Caco-2 (cell line): ENCODE measurements at regions not wholly inside any gene's neighbourhood (a gene's known extent, or its start where the extent isn't known, plus 50 kb on each side); places are given as distances from the start of the nearest gene placed in this dataset.

Experiments
- BruUV-seq: library from RNA; stranded (reverse); fragments of 400-500 nt; replicated peaks from 2 replicates; lab custom pipeline; 2021; lab: Mats Ljungman, UMichigan
- CTCF ChIA-PET: fragments of 300-600 bp; sonication (Branson Sonifier 250); formaldehyde crosslinking; loops from one replicate; lab custom pipeline; 2022; ENCODE audit warnings: antibody characterized with exemption; lab: Charles Lee
- POLR2A ChIA-PET: fragments of 300-600 bp; sonication (Branson Sonifier 250); formaldehyde crosslinking; loops from one replicate; lab custom pipeline; 2022; ENCODE audit warnings: antibody characterized with exemption; lab: Charles Lee
- DNase-seq, 2 experiments: peaks; one replicate each; pipeline versions ENCODE4 v3.0.0 to v3.0.0-alpha.2; 2020 to 2022
- H3K27me3 ChIP-seq: replicated peaks from 2 replicates; pipeline ENCODE4 v1.6.0; 2011; ENCODE audit warnings: low read length; ENCODE audit not compliant: control insufficient read depth, insufficient read depth
- H3K36me3 ChIP-seq: 2 replicates; pipeline ENCODE4 v1.5.1; 2011; ENCODE audit warnings: low read length; ENCODE audit not compliant: control insufficient read depth, insufficient read depth
- H3K4me1 ChIP-seq: fragments of 250-450 bp; sonication (Bioruptor Pico); 2 replicates; pipeline ENCODE4 v1.5.1; 2020; ENCODE audit warnings: mild to moderate bottlenecking
- H3K4me3 ChIP-seq: 2 replicates; pipeline ENCODE4 v1.5.1; 2011; ENCODE audit warnings: low read depth, mild to moderate bottlenecking, control low read depth, low read length
- H3K9me3 ChIP-seq: fragments of 250-450 bp; sonication (Bioruptor Pico); 2 replicates; pipeline ENCODE4 v1.5.1; 2020; ENCODE audit warnings: mild to moderate bottlenecking, moderate library complexity
- H3K27ac Mint-ChIP-seq: one replicate; pipeline ENCODE4 v1.8.0; 2022; ENCODE audit warnings: mixed read lengths; ENCODE audit not compliant: unreplicated experiment
- H3K27me3 Mint-ChIP-seq: one replicate; pipeline ENCODE4 v1.8.0; 2022; ENCODE audit warnings: mixed read lengths; ENCODE audit not compliant: insufficient read depth, unreplicated experiment
- H3K36me3 Mint-ChIP-seq: one replicate; pipeline ENCODE4 v1.8.0; 2022; ENCODE audit warnings: mild to moderate bottlenecking, mixed read lengths; ENCODE audit not compliant: insufficient read depth, unreplicated experiment
- H3K4me1 Mint-ChIP-seq: one replicate; pipeline ENCODE4 v1.8.0; 2022; ENCODE audit warnings: low read depth, mixed read lengths; ENCODE audit not compliant: unreplicated experiment
- H3K4me3 Mint-ChIP-seq: one replicate; pipeline ENCODE4 v1.8.0; 2022; ENCODE audit warnings: mild to moderate bottlenecking, moderate library complexity, mixed read lengths; ENCODE audit not compliant: unreplicated experiment
- H3K9me3 Mint-ChIP-seq: one replicate; pipeline ENCODE4 v1.8.0; 2022; ENCODE audit warnings: mixed read lengths; ENCODE audit not compliant: unreplicated experiment
- intact Hi-C: fragments of 100-400 bp; cut with micrococcal nuclease; formaldehyde crosslinking; loops from one replicate; pipeline ENCODE4 v1.10.0; 2022; ENCODE audit not compliant: unreplicated experiment
- TF ChIP-seq, protein P1 (sequence below), 2 experiments: fragments of 200-600 bp in 1 of 2; IDR thresholded peaks; 1 replicate in 1 of 2; 2 replicates in 1 of 2; pipeline versions ENCODE4 v1.5.1 to v1.8.0; 2011 to 2022; ENCODE audit warnings: antibody characterized with exemption in 1 of 2, control low read depth in 1 of 2, inconsistent platforms in 1 of 2, low read depth in 1 of 2, low read length in 1 of 2, mild to moderate bottlenecking in 1 of 2, moderate library complexity in 1 of 2; ENCODE audit not compliant: insufficient read depth in 1 of 2, severe bottlenecking in 1 of 2, unreplicated experiment in 1 of 2

GRCh38 chr10:128714644-128715415 lies 588.6 kb upstream of the MKI67 start:
- H3K27ac Mint-ChIP-seq = no peak overlapping the region

GRCh38 chr10:128716181-128716580 lies 590.0 kb upstream of the MKI67 start:
- no peak overlapping the region for H3K4me3 ChIP-seq
- ChIA-PET POLR2A (no interaction called here), CTCF (no interaction called here)
- Mint-ChIP-seq H3K36me3 (no peaks in the 10 kb centered on the region), H3K27ac (no peak overlapping the region), H3K4me1 (no peaks in the 10 kb centered on the region), H3K9me3 (no peaks in the 10 kb centered on the region), H3K27me3 (peaks cover 18% of the 10 kb centered on the region), H3K4me3 (no peak overlapping the region)
- no TSS peak for BruUV-seq
- no peaks in the 10 kb centered on the region for H3K36me3 ChIP-seq
- no peaks in the 10 kb centered on the region for H3K27me3 ChIP-seq
- TF ChIP-seq, protein P1, sequence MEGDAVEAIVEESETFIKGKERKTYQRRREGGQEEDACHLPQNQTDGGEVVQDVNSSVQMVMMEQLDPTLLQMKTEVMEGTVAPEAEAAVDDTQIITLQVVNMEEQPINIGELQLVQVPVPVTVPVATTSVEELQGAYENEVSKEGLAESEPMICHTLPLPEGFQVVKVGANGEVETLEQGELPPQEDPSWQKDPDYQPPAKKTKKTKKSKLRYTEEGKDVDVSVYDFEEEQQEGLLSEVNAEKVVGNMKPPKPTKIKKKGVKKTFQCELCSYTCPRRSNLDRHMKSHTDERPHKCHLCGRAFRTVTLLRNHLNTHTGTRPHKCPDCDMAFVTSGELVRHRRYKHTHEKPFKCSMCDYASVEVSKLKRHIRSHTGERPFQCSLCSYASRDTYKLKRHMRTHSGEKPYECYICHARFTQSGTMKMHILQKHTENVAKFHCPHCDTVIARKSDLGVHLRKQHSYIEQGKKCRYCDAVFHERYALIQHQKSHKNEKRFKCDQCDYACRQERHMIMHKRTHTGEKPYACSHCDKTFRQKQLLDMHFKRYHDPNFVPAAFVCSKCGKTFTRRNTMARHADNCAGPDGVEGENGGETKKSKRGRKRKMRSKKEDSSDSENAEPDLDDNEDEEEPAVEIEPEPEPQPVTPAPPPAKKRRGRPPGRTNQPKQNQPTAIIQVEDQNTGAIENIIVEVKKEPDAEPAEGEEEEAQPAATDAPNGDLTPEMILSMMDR (IDR thresholded peaks at IDR 0.05; ENCODE audit: insufficient read depth in 1 of 2, low read depth in 1 of 2, low read length in 1 of 2, severe bottlenecking in 1 of 2, unreplicated experiment in 1 of 2) = no peak
- intact Hi-C loops = no loop called here
- H3K4me1 ChIP-seq = no peaks in the 10 kb centered on the region
- no peaks in the 10 kb centered on the region for H3K9me3 ChIP-seq
- DNase-seq = no peak

More at GRCh38 chr10:128714644-128715415, 588.6 kb upstream of the MKI67 start:
- Histone ChIP-seq H3K27me3 (no peaks in the 10 kb centered on the region), H3K36me3 (no peaks in the 10 kb centered on the region), H3K4me1 (no peaks in the 10 kb centered on the region), H3K4me3 (no peak overlapping the region), H3K9me3 (no peaks in the 10 kb centered on the region)
- Mint-ChIP-seq H3K27me3 (peaks cover 15% of the 10 kb centered on the region), H3K4me3 (no peak overlapping the region), H3K36me3 (no peaks in the 10 kb centered on the region), H3K4me1 (no peaks in the 10 kb centered on the region), H3K9me3 (no peaks in the 10 kb centered on the region)
- intact Hi-C loops = no loop called here
- TF ChIP-seq, protein P1 (IDR thresholded peaks at IDR 0.05; ENCODE audit: insufficient read depth in 1 of 2, low read depth in 1 of 2, low read length in 1 of 2, severe bottlenecking in 1 of 2, unreplicated experiment in 1 of 2) = no peak
- ChIA-PET POLR2A (no interaction called here), CTCF (no interaction called here)
- no peak for DNase-seq
- no TSS peak for BruUV-seq

GRCh38 chr10:128721963-128722445 lies 595.8 kb upstream of the MKI67 start:
- no peaks in the 10 kb centered on the region for H3K36me3 Mint-ChIP-seq

More at GRCh38 chr10:128721963-128722445, 595.8 kb upstream of the MKI67 start:
- BruUV-seq = no TSS peak
- Mint-ChIP-seq H3K27ac (no peak overlapping the region), H3K4me1 (no peaks in the 10 kb centered on the region), H3K9me3 (no peaks in the 10 kb centered on the region), H3K27me3 (peaks cover 20% of the 10 kb centered on the region), H3K4me3 (no peak overlapping the region)
- no peaks in the 10 kb centered on the region for H3K27me3 ChIP-seq
- POLR2A ChIA-PET = no interaction called here
- TF ChIP-seq, protein P1 (IDR thresholded peaks at IDR 0.05; ENCODE audit: insufficient read depth in 1 of 2, low read depth in 1 of 2, low read length in 1 of 2, severe bottlenecking in 1 of 2, unreplicated experiment in 1 of 2) = no peak
- H3K4me3 ChIP-seq = no peak overlapping the region
- no peaks in the 10 kb centered on the region for H3K36me3 ChIP-seq
- H3K4me1 ChIP-seq = no peaks in the 10 kb centered on the region
- DNase-seq = no peak
- intact Hi-C loops = no loop called here
- CTCF ChIA-PET = no interaction called here
- H3K9me3 ChIP-seq = no peaks in the 10 kb centered on the region
